ENCODE measurements at regions not wholly inside any gene's neighbourhood (a gene's known extent, or its start where the extent isn't known, plus 50 kb on each side); places are given as distances from the start of the nearest gene placed in this dataset.

DNA sequence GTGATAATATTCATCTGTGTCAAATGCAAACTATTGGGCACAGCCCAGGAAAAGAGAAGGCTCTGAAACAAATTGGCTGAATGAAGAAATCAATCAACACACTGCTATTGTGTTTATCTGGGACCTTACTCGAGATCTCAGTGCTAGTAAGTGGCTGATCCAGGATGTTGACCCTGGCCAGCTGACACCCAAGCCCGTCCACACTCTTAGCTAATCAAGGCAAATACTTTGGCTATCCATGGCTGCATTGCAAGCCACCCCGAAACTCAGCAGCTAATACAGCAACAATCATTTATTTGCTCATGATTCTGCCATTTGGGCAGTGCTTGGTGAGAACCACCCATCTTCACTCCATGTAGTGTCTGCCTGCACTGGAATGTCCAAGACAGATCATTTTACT is 74.1 kb upstream of the UBE3A start:
- no peaks in the 10 kb centered on the region for H3K36me3 Mint-ChIP-seq (ENCODE audit: unreplicated experiment)
- TF ChIP-seq, protein P1, sequence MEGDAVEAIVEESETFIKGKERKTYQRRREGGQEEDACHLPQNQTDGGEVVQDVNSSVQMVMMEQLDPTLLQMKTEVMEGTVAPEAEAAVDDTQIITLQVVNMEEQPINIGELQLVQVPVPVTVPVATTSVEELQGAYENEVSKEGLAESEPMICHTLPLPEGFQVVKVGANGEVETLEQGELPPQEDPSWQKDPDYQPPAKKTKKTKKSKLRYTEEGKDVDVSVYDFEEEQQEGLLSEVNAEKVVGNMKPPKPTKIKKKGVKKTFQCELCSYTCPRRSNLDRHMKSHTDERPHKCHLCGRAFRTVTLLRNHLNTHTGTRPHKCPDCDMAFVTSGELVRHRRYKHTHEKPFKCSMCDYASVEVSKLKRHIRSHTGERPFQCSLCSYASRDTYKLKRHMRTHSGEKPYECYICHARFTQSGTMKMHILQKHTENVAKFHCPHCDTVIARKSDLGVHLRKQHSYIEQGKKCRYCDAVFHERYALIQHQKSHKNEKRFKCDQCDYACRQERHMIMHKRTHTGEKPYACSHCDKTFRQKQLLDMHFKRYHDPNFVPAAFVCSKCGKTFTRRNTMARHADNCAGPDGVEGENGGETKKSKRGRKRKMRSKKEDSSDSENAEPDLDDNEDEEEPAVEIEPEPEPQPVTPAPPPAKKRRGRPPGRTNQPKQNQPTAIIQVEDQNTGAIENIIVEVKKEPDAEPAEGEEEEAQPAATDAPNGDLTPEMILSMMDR (IDR thresholded peaks at IDR 0.05), result no peak

DNA sequence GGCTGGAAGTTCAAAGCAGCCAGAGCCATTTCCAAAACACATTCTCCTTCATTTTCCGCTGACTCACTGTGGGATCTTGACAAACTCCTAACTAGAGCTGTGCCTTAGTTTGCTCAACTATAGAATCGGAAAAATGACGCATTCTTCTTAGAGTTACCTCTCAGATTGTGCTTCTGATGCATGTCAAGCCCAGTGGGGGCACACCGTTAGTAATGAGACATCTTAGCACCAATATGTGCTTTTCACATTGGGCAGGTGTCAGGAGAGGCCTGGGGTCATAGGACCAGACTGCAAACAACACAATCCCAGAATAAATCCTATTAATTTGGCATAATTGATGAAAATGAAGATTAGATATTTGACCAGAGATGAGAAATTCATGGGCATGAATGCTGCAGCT is 71.3 kb upstream of the UBE3A start:
- no peak overlapping the region for H3K27ac Mint-ChIP-seq (ENCODE audit: unreplicated experiment)
- no peak overlapping the region for H3K4me3 Mint-ChIP-seq (ENCODE audit: unreplicated experiment)
- no peaks in the 10 kb centered on the region for H3K4me1 Mint-ChIP-seq (ENCODE audit: unreplicated experiment)
- TF ChIP-seq, protein P1 (IDR thresholded peaks at IDR 0.05), result no peak
- no peaks in the 10 kb centered on the region for H3K36me3 Mint-ChIP-seq (ENCODE audit: unreplicated experiment)
- no peaks in the 10 kb centered on the region for H3K27me3 Mint-ChIP-seq (ENCODE audit: unreplicated experiment)
- DNase-seq (ENCODE audit: extremely low spot score, unreplicated experiment), result no peak
- no peaks in the 10 kb centered on the region for H3K9me3 Mint-ChIP-seq (ENCODE audit: unreplicated experiment)

More for the DNA sequence above, 74.1 kb upstream of the UBE3A start:
- Mint-ChIP-seq H3K4me3 (ENCODE audit: unreplicated experiment) (no peak overlapping the region), H3K27ac (ENCODE audit: unreplicated experiment) (no peak overlapping the region), H3K27me3 (ENCODE audit: unreplicated experiment) (no peaks in the 10 kb centered on the region), H3K9me3 (ENCODE audit: unreplicated experiment) (no peaks in the 10 kb centered on the region), H3K4me1 (ENCODE audit: unreplicated experiment) (no peaks in the 10 kb centered on the region)
- DNase-seq (ENCODE audit: extremely low spot score, unreplicated experiment), result no peak

DNA sequence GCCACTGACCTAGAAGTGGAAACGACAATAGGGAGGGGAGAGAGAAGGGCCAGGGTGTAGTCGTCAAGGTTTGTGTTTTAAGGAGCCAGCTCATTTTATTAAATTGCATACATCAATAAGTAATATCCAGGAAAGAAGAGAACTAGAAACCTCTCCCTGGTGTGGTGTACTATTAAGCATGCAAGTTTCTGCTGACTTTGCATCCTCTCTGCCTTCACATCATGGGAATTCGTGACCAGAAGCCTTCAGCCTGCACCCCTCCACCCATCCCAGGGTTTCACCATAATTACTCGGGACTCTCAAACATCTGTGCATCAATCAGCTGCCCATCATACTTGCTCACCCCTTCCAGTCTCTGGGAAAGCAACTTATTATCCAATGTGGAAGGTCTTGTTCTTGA is 70.9 kb upstream of the UBE3A start:
- no peaks in the 10 kb centered on the region for H3K36me3 Mint-ChIP-seq (ENCODE audit: unreplicated experiment)
- no peak overlapping the region for H3K27ac Mint-ChIP-seq (ENCODE audit: unreplicated experiment)
- no peaks in the 10 kb centered on the region for H3K4me1 Mint-ChIP-seq (ENCODE audit: unreplicated experiment)
- TF ChIP-seq, protein P1 (IDR thresholded peaks at IDR 0.05), result no peak
- H3K9me3 Mint-ChIP-seq (ENCODE audit: unreplicated experiment), result no peaks in the 10 kb centered on the region
- H3K27me3 Mint-ChIP-seq (ENCODE audit: unreplicated experiment), result no peaks in the 10 kb centered on the region
- no peak for DNase-seq (ENCODE audit: extremely low spot score, unreplicated experiment)
- no peak overlapping the region for H3K4me3 Mint-ChIP-seq (ENCODE audit: unreplicated experiment)

DNA sequence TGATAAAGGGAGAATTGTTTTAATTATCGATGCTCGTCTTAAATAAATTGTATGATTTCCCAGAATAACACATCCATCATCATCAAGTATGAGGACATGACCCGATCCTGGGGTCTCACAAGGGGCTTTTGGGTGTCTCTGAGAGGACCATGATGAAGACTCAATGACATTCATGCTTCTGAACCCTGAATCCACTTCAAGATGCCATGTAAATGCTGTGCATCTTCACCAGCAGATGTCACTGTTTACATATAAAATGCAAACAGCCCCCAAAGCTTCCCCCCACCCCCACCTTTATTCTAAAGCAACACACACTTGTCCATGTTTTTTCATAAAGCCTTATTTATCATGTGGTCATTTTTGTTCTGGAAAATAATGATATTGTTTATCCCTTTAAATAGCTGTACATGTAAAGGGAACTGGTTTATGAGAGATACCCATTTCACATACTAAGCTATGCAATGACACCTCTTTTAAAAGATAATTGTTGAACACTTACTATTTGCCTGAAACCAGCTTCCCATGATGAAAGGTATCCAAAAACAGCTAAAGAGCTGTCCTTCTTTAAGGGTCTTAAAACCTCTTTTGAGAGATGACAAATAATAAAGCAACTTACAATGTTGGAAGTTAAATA is 69.7 kb upstream of the UBE3A start:
- DNase-seq (ENCODE audit: extremely low spot score, unreplicated experiment), result no peak
- H3K36me3 Mint-ChIP-seq (ENCODE audit: unreplicated experiment), result no peaks in the 10 kb centered on the region
- TF ChIP-seq, protein P1 (IDR thresholded peaks at IDR 0.05), result peak; percentile 89
- peaks cover 5% of the 10 kb centered on the region for H3K4me1 Mint-ChIP-seq (ENCODE audit: unreplicated experiment)
- no peaks in the 10 kb centered on the region for H3K9me3 Mint-ChIP-seq (ENCODE audit: unreplicated experiment)
- H3K27me3 Mint-ChIP-seq (ENCODE audit: unreplicated experiment), result no peaks in the 10 kb centered on the region
- H3K27ac Mint-ChIP-seq (ENCODE audit: unreplicated experiment), result no peak overlapping the region
- H3K4me3 Mint-ChIP-seq (ENCODE audit: unreplicated experiment), result no peak overlapping the region

DNA sequence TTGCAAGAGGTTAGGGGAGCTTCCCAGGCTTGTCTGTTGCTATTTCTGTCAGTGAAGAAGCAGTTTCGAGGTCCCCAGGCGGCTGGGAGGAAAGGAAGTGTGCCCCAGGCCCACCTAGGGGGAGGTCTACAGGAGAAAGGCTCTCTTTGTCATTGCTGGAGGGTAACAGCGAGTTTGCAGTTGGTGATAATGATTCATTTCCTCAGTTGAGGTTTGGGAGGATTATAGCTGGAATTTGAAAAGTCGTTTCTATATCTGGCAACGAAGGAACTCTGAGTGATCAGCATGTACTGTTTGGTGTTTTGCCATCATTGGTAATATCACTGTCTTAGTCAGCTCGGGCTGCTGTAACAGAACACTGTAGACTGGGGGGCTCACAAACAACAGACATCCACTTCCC is 65.5 kb upstream of the UBE3A start:
- Mint-ChIP-seq H3K4me3 (ENCODE audit: unreplicated experiment) (no peak overlapping the region), H3K9me3 (ENCODE audit: unreplicated experiment) (no peaks in the 10 kb centered on the region), H3K4me1 (ENCODE audit: unreplicated experiment) (peaks cover 5% of the 10 kb centered on the region), H3K36me3 (ENCODE audit: unreplicated experiment) (no peaks in the 10 kb centered on the region), H3K27ac (ENCODE audit: unreplicated experiment) (no peak overlapping the region), H3K27me3 (ENCODE audit: unreplicated experiment) (no peaks in the 10 kb centered on the region)
- TF ChIP-seq, protein P1 (IDR thresholded peaks at IDR 0.05), result no peak
- DNase-seq (ENCODE audit: extremely low spot score, unreplicated experiment), result no peak

Measured in osteocyte (in vitro differentiated cells).